ENCODE measurements at regions not wholly inside any gene's neighbourhood (a gene's known extent, or its start where the extent isn't known, plus 50 kb on each side); places are given as distances from the start of the nearest gene placed in this dataset.

GRCh38 chr9:2465516-2465915 lies 156.1 kb upstream of the VLDLR start:
- in situ Hi-C loops (cut with HindIII; ENCODE audit: low pct_unique_long_range_greater_than_20kb, low sequenced_read_pairs) (no loop called here), intact Hi-C loops (cut with micrococcal nuclease; ENCODE audit: unreplicated experiment) (no loop called here)
- BruUV-seq (replicated peaks) = no TSS peak
- Histone ChIP-seq H3K27ac (ENCODE audit: low read length) (no peak overlapping the region), H3K9me3 (ENCODE audit: control insufficient read depth, insufficient read depth, low read depth, low read length) (no peaks in the 10 kb centered on the region), H3K4me1 (ENCODE audit: control insufficient read depth, insufficient read depth, low read length) (no peaks in the 10 kb centered on the region), H3K4me3 (ENCODE audit: low read depth in 2 of 2, low read length in 2 of 2) (no peak overlapping the region), H3K36me3 (ENCODE audit: control insufficient read depth, insufficient read depth, low read length) (no peaks in the 10 kb centered on the region), H3K27me3 (ENCODE audit: control insufficient read depth, insufficient read depth, low read length) (no peaks in the 10 kb centered on the region)
- DNase-seq (ENCODE audit: low read depth, low spot score) (no peak), ATAC-seq (no peak)
- no peak for TF ChIP-seq CTCF (IDR thresholded peaks at IDR 0.05)
- no peak for TF ChIP-seq SIN3A (IDR thresholded peaks at IDR 0.05; ENCODE audit: borderline replicate concordance, insufficient read depth, low read depth, low read length)
- TF ChIP-seq REST (IDR thresholded peaks at IDR 0.05; ENCODE audit: insufficient read depth in 1 of 2, low read depth in 2 of 2, low read length in 1 of 2) = no peak
- TF ChIP-seq TCF7L2 (IDR thresholded peaks at IDR 0.05; ENCODE audit: low read depth, low read length) = no peak
- no peak for TF ChIP-seq POLR2AphosphoS5 (IDR thresholded peaks at IDR 0.05; ENCODE audit: low read depth, low read length)
- ChIA-PET POLR2A (no interaction called here), CTCF (no interaction called here)

- H3K27ac ChIP-seq (ENCODE audit: low read length) = no peak overlapping the region
- intact Hi-C loops (cut with micrococcal nuclease; ENCODE audit: unreplicated experiment) = no loop called here
- POLR2A ChIA-PET = no interaction called here
Observed at GRCh38 chr9:2465921-2466460, 155.6 kb upstream of the VLDLR start.

More at GRCh38 chr9:2465921-2466460, 155.6 kb upstream of the VLDLR start:
- Histone ChIP-seq H3K9me3 (ENCODE audit: control insufficient read depth, insufficient read depth, low read depth, low read length) (no peaks in the 10 kb centered on the region), H3K4me1 (ENCODE audit: control insufficient read depth, insufficient read depth, low read length) (no peaks in the 10 kb centered on the region), H3K36me3 (ENCODE audit: control insufficient read depth, insufficient read depth, low read length) (no peaks in the 10 kb centered on the region), H3K27me3 (ENCODE audit: control insufficient read depth, insufficient read depth, low read length) (no peaks in the 10 kb centered on the region), H3K4me3 (ENCODE audit: low read depth in 2 of 2, low read length in 2 of 2) (no peak overlapping the region)
- ATAC-seq (no peak), DNase-seq (ENCODE audit: low read depth, low spot score) (no peak)
- BruUV-seq (replicated peaks) = no TSS peak
- TF ChIP-seq POLR2AphosphoS5 (IDR thresholded peaks at IDR 0.05; ENCODE audit: low read depth, low read length) (no peak), SIN3A (IDR thresholded peaks at IDR 0.05; ENCODE audit: borderline replicate concordance, insufficient read depth, low read depth, low read length) (no peak), TCF7L2 (IDR thresholded peaks at IDR 0.05; ENCODE audit: low read depth, low read length) (no peak), CTCF (IDR thresholded peaks at IDR 0.05) (no peak), REST (IDR thresholded peaks at IDR 0.05; ENCODE audit: insufficient read depth in 1 of 2, low read depth in 2 of 2, low read length in 1 of 2) (no peak)
- CTCF ChIA-PET = no interaction called here
- in situ Hi-C loops (cut with HindIII; ENCODE audit: low pct_unique_long_range_greater_than_20kb, low sequenced_read_pairs) = no loop called here

All from Panc1 (cell line).